Spleen (tissue), 11 donors: ENCODE measurements at regions not wholly inside any gene's neighbourhood (a gene's known extent, or its start where the extent isn't known, plus 50 kb on each side); places are given as distances from the start of the nearest gene placed in this dataset.
"Not testable (repeated sequence)": the region's sequence is repeated elsewhere in the genome, so short reads cannot be mapped to it uniquely, and the experiment has no call there.

Experiments
- DNase-seq: peaks from one replicate; pipeline ENCODE4 v3.0.0-alpha.2; 2020
- H3K27ac ChIP-seq, 8 donors: fragments of 200-600 bp; sonication (generic) in 7 of 8; 1 replicate in 4 of 8; 2 replicates in 4 of 8; pipeline versions ENCODE4 v1.5.0 to v1.8.0; 2016 to 2021; ENCODE audit warnings: inconsistent platforms in 4 of 8, mild to moderate bottlenecking in 4 of 8, moderate library complexity in 1 of 8
- H3K27me3 ChIP-seq, 7 donors: fragments of 200-600 bp; sonication (generic) in 6 of 7; replicated peaks in 1 of 7; 1 replicate in 4 of 7; 2 replicates in 3 of 7; pipeline versions ENCODE4 v1.5.0 to v1.8.0; 2016 to 2021; ENCODE audit warnings: inconsistent platforms in 3 of 7, mild to moderate bottlenecking in 1 of 7
- H3K36me3 ChIP-seq, 6 donors: fragments of 200-600 bp; sonication (generic) in 5 of 6; 1 replicate in 4 of 6; 2 replicates in 2 of 6; pipeline versions ENCODE4 v1.5.0 to v1.8.0; 2016 to 2021; ENCODE audit warnings: inconsistent platforms in 2 of 6
- H3K4me1 ChIP-seq, 6 donors: fragments of 200-600 bp; sonication (generic) in 5 of 6; 1 replicate in 3 of 6; 2 replicates in 3 of 6; pipeline versions ENCODE4 v1.5.0 to v1.8.0; 2016 to 2021; ENCODE audit warnings: inconsistent platforms in 3 of 6
- H3K4me3 ChIP-seq, 8 donors: fragments of 200-600 bp; sonication (generic) in 7 of 8; 1 replicate in 4 of 8; 2 replicates in 4 of 8; pipeline versions ENCODE4 v1.5.0 to v1.8.0; 2016 to 2021; ENCODE audit warnings: inconsistent platforms in 4 of 8, mild to moderate bottlenecking in 4 of 8, moderate library complexity in 2 of 8
- H3K9me3 ChIP-seq, 8 donors: fragments of 200-600 bp; sonication (generic) in 7 of 8; 1 replicate in 4 of 8; 2 replicates in 4 of 8; pipeline versions ENCODE4 v1.5.0 to v1.8.0; 2016 to 2021; ENCODE audit warnings: inconsistent platforms in 4 of 8
- POLR2A ChIP-seq, 3 donors: fragments of 450-650 bp; IDR thresholded peaks; one replicate each; pipeline ENCODE4 v1.5.1; 2017; ENCODE audit warnings: antibody characterized with exemption in 3 of 3, mild to moderate bottlenecking in 1 of 3
- POLR2AphosphoS5 ChIP-seq, 3 donors: sonication (generic); formaldehyde crosslinking; IDR thresholded peaks; one replicate each; pipeline ENCODE4 v1.5.1; 2017; ENCODE audit warnings: antibody characterized with exemption in 3 of 3
- WGBS, 5 donors: extraction: QIAGEN DNeasy Blood & Tissue Kit in 3 of 5; methylation state at CpG; one replicate each; pipeline versions ENCODE4 v1.1.5 to v1.1.7; 2013 to 2018; 5-methylcytosine and 5-hydroxymethylcytosine counted together
- intact Hi-C: fragments of 100-400 bp; cut with DNase I; formaldehyde crosslinking; loops from one replicate; pipeline ENCODE4 v1.15.0; 2023; ENCODE audit warnings: low total_unique reads
- TF ChIP-seq, protein P1 (sequence below), 11 experiments: fragments of 200-600 bp in 7 of 11; fragments of 450-650 bp in 4 of 11; sonication (generic) in 4 of 11; IDR thresholded peaks in 8 of 11; conservative IDR thresholded peaks in 3 of 11; 1 replicate in 7 of 11; 2 replicates in 4 of 11; pipeline versions ENCODE4 v1.4.0 to v1.8.0; 2016 to 2021; ENCODE audit warnings: antibody characterized with exemption in 11 of 11, inconsistent platforms in 4 of 11, mild to moderate bottlenecking in 1 of 11
- donor health status: healthy with polysubstance abuse.
- donor health status: DM: no; HTN: no; CAD: no; lungs with moderate emphysema.
- donor health status: DM: no; HTN: no; CAD: no.
- donor health status: Bipolar disorder and iron deficiency.
- donor health status: healthy.
- donor health status: DM: no; HTN: no; CAD: no.
- donor health status: DM: yes; HTN: yes; CAD: no.

DNA sequence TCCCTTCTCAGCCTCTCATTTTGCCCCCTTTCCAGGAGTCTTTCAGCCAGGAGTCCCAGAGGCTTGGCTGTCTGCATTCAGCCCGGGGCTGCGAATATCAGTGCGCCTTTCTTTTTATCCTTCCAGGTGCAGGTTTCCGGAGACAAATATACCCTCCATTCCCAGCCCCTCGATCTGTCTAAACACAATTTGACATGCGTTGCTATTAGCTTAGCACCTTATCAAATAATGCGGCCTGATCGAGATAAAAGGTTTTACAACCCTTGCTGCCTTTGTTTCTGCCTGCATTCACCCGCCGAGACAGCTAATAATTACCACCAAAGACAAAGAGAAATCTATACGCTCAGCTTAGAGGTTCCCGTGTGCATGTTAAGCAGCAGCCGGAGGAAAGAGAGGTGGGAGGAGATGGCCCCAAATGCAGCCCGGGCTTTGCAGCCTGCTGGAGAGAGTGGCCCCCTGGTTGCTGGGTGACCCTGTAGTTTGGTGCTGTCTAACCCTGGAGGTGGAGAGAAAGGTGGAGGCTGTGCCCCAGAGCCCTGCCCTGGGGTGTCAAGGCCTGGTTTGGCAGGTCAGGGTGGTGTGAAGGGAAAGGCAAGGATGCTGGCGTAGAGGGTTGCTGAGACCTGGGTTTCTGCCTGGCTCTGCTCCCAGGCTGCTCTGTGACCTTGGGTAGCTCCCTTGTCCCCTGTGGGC is 185.3 kb downstream of the RPS24 start:
- TF ChIP-seq, protein P1, sequence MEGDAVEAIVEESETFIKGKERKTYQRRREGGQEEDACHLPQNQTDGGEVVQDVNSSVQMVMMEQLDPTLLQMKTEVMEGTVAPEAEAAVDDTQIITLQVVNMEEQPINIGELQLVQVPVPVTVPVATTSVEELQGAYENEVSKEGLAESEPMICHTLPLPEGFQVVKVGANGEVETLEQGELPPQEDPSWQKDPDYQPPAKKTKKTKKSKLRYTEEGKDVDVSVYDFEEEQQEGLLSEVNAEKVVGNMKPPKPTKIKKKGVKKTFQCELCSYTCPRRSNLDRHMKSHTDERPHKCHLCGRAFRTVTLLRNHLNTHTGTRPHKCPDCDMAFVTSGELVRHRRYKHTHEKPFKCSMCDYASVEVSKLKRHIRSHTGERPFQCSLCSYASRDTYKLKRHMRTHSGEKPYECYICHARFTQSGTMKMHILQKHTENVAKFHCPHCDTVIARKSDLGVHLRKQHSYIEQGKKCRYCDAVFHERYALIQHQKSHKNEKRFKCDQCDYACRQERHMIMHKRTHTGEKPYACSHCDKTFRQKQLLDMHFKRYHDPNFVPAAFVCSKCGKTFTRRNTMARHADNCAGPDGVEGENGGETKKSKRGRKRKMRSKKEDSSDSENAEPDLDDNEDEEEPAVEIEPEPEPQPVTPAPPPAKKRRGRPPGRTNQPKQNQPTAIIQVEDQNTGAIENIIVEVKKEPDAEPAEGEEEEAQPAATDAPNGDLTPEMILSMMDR (IDR thresholded peaks at IDR 0.05 in 8 of 11, conservative IDR thresholded peaks at IDR 0.05 in 3 of 11), result no peak
- TF ChIP-seq POLR2AphosphoS5 (IDR thresholded peaks at IDR 0.05) (no peak), POLR2A (IDR thresholded peaks at IDR 0.05) (no peak)
- no peak overlapping the region for H3K4me3 ChIP-seq
- H3K27ac ChIP-seq, result no peak overlapping the region
- no peak for DNase-seq
- 91 to 96% (median 93%) methylated on average over 14 to 15 of the region's 15 CpGs for WGBS, 5 donors
- peaks cover 0 to 37% (median 0%) of the 10 kb centered on the region in 7 donors for H3K27me3 ChIP-seq
- no peaks in the 10 kb centered on the region for H3K9me3 ChIP-seq
- peaks cover 0 to 7% (median 0%) of the 10 kb centered on the region in 6 donors for H3K4me1 ChIP-seq
- H3K36me3 ChIP-seq, result no peaks in the 10 kb centered on the region
- intact Hi-C loops, result no loop called here

DNA sequence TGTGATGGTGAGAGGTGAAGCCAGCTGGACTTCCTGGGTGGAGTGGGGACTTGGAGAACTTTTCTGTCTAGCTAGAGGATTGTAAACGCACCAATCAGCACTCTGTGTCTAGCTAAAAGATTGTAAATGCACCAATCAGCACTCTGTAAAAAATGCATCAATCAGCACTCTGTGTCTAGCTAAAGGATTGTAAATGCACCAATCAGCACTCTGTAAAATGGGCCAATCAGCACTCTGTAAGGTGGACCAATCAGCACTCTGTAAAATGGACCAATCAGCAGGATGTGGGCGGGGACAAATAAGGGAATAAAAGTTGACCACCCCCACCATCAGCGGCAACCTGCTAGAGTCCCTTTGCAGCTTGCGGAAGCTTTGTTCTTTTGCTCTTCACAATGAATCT is 185.9 kb downstream of the RPS24 start:
- H3K4me1 ChIP-seq, H3K36me3 ChIP-seq, H3K27ac ChIP-seq, H3K9me3 ChIP-seq, intact Hi-C loops, DNase-seq, H3K4me3 ChIP-seq: not testable (repeated sequence)
- peaks cover 0 to 37% (median 0%) of the 10 kb centered on the region in 7 donors for H3K27me3 ChIP-seq
- 73 to 92% (median 87%) methylated on average over 4 of the region's 4 CpGs for whole genome bisulfite sequencing, 5 donors

- TF ChIP-seq POLR2AphosphoS5 (IDR thresholded peaks at IDR 0.05), result no peak
- TF ChIP-seq POLR2A (IDR thresholded peaks at IDR 0.05), result no peak
- TF ChIP-seq, protein P1 (IDR thresholded peaks at IDR 0.05 in 8 of 11, conservative IDR thresholded peaks at IDR 0.05 in 3 of 11), result no peak
- H3K4me1 ChIP-seq, result peaks cover 0 to 4% (median 0%) of the 10 kb centered on the region in 6 donors
- 90 to 100% (median 96%) methylated on average over 2 of the region's 2 CpGs for WGBS, 5 donors
- no peak overlapping the region for H3K4me3 ChIP-seq
- no peaks in the 10 kb centered on the region for H3K36me3 ChIP-seq
- intact Hi-C loops, result no loop called here
- H3K27ac ChIP-seq, result no peak overlapping the region
- DNase-seq, result no peak
- peaks cover 0 to 31% (median 0%) of the 10 kb centered on the region in 7 donors for H3K27me3 ChIP-seq
- no peaks in the 10 kb centered on the region for H3K9me3 ChIP-seq
These were observed 187.1 kb downstream of the RPS24 start for GRCh38 chr10:78220781-78221180.

DNA sequence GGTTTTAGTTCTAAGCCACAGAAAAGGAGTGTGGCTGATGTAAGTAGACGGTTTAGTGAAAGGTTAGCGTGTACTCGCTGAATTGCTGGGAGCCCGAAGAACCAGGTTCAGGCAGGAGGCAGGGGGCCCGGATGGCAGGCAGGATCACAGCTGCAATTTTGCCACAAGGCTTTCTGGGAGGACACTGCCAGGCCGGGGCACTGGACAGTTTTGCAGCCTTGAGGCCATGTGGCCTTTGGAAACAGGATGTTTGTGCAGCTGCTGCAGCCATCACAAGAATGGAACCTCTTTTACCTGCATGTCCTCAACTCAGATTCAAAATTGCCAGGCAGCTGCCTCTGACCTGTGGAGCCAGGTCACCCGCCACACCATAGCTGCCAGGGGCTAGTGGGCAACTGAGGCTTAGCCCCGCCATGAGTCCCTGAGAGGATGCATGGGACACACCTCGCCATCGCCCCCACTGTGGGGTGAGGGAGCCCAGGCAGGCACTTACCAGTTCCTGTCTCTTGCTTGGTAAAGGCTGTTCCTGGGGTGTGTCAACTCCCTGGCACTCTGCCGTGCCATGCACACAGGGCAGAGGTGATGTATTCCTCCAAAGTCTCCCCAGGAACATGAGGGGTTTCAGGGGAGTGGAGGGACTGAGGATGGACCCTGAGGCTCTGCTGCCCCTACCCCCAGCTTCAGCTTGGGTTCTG is 188.6 kb downstream of the RPS24 start:
- DNase-seq, result peak; percentile 68
- intact Hi-C loops, result no loop called here
- Histone ChIP-seq H3K27ac (no peak overlapping the region), H3K9me3 (no peaks in the 10 kb centered on the region), H3K27me3 (peaks cover 0 to 20% (median 0%) of the 10 kb centered on the region in 7 donors), H3K4me3 (no peak overlapping the region), H3K36me3 (no peaks in the 10 kb centered on the region), H3K4me1 (no peaks in the 10 kb centered on the region)
- 71 to 80% (median 74%) methylated on average over 8 to 11 of the region's 11 CpGs for WGBS, 5 donors
- peak in 1 of 3 donors; percentile 20 for TF ChIP-seq POLR2AphosphoS5 (IDR thresholded peaks at IDR 0.05)
- TF ChIP-seq, protein P1 (IDR thresholded peaks at IDR 0.05 in 8 of 11, conservative IDR thresholded peaks at IDR 0.05 in 3 of 11), result no peak
